Coronary artery (tissue), 2 donors: ENCODE measurements at regions not wholly inside any gene's neighbourhood (a gene's known extent, or its start where the extent isn't known, plus 50 kb on each side); places are given as distances from the start of the nearest gene placed in this dataset.

Experiments used
- DNase-seq: peaks from one replicate; pipeline ENCODE4 v3.0.0-alpha.2; 2017; ENCODE audit warnings: low spot score
- H3K27ac ChIP-seq, 2 donors: fragments of 200-600 bp; sonication (generic); one replicate each; pipeline ENCODE4 v1.5.1; 2016 to 2019
- H3K4me3 ChIP-seq: fragments of 200-600 bp; sonication (generic); 2 replicates; pipeline ENCODE4 v1.5.1; 2016; ENCODE audit warnings: mild to moderate bottlenecking, moderate library complexity
- TF ChIP-seq, protein P1 (sequence below): fragments of 200-600 bp; sonication (generic); IDR thresholded peaks from one replicate; pipeline ENCODE4 v1.5.1; 2019; ENCODE audit warnings: antibody characterized with exemption

DNA sequence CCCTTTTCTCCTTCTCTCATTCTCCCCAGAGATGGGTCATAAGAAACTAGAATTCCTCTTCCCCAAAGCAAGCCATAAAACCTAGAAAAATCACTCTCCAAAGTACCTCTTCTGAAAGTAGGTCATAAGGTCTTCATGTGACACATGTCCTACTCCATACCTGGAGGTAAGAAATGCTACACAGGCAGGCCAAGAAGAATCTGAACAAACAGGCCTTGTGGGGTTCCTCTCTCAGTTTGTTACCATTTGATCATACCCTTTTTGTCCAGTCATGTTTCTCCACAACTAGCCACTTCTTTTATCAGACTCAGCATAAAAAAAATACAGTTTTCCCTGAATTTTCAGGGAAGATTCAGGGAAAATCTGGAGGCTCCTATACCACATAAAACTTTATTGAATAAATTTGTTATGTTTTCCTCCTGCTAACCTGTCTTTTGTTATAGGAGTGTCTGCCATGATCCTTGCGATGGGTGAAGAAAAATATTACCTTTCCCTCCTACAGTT is 134.4 kb upstream of the LMO4 start:
- no peak for DNase-seq

DNA sequence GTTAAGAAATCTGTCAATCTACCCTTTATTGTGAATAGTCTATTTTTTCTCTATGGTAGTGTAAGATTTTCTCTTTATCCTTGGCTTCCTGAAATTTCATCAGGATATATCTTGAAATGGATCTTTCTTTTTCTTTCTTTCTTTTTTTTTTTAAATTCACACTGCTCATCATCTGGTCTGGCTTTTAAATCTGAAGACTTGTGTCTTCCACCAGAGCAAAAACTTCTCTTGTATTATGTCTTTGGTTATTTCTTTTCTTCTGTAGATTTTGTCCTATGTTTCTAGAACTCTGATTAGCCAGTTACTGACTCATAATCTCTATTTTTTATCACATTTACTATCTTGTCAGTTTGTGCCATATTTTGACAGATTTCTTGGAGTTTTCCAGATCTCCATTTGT is 133.8 kb upstream of the LMO4 start:
- no peak overlapping the region for H3K4me3 ChIP-seq
- no peak for DNase-seq
- TF ChIP-seq, protein P1, sequence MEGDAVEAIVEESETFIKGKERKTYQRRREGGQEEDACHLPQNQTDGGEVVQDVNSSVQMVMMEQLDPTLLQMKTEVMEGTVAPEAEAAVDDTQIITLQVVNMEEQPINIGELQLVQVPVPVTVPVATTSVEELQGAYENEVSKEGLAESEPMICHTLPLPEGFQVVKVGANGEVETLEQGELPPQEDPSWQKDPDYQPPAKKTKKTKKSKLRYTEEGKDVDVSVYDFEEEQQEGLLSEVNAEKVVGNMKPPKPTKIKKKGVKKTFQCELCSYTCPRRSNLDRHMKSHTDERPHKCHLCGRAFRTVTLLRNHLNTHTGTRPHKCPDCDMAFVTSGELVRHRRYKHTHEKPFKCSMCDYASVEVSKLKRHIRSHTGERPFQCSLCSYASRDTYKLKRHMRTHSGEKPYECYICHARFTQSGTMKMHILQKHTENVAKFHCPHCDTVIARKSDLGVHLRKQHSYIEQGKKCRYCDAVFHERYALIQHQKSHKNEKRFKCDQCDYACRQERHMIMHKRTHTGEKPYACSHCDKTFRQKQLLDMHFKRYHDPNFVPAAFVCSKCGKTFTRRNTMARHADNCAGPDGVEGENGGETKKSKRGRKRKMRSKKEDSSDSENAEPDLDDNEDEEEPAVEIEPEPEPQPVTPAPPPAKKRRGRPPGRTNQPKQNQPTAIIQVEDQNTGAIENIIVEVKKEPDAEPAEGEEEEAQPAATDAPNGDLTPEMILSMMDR, result no peak
- no peak overlapping the region for H3K27ac ChIP-seq

More for the DNA sequence above, 134.4 kb upstream of the LMO4 start:
- TF ChIP-seq, protein P1, result no peak
- no peak overlapping the region for H3K27ac ChIP-seq
- no peak overlapping the region for H3K4me3 ChIP-seq

DNA sequence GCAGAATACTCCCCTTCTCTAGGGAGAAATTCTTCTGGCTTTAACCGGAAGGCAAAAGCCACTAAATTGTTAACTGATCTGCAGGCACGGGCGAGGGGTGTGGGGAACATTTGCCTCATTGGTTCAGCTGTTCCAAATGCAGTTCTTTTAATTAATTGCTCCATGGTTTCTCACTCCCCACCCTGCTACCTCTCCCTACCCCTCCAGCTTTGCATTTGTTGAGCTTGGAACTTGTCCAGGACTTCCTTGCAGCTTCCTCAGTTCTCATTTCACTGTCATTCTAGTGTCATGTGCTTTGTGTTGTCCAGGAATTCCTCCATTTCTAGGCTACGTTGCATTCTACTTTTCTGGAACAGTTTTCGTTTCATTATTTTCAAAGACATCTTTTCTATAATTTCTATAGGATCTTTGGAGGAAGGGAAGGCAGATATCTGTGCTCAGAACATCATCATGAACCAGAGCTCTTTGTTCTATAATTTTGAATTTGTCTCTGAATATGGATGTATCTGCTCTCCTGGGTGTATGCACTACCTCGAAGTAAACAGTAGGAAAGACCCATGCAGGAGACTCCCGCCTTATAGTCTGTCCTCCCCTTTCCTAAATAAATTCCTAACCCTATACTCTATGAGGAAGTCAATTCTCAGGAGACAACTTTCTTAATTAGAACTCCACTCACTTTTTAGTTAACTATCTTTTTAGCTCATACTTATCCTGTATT is 132.4 kb upstream of the LMO4 start:
- Histone ChIP-seq H3K27ac (no peak overlapping the region), H3K4me3 (no peak overlapping the region)
- DNase-seq, result no peak
- TF ChIP-seq, protein P1, result no peak

DNA sequence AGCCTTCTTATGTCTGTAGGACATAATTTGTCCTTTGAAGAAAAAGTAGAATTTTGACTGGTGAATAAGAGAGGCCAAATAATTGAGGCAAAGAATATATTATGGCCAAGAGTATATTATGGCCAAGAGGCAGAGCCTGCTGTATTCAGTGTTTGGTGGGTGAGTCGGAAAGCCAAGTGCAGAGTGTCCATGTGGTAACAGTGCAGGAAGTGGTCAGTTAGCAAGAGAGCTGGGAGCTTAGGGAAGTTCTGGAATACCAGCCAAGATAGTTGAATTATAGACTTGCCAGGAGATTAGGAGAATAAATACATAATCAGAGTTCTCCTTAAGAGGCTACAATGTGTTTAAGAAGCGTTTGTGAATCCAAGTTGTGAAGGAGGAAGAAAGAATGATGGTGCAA is 131.5 kb upstream of the LMO4 start:
- TF ChIP-seq, protein P1, result no peak
- Histone ChIP-seq H3K27ac (no peak overlapping the region), H3K4me3 (no peak overlapping the region)
- no peak for DNase-seq

DNA sequence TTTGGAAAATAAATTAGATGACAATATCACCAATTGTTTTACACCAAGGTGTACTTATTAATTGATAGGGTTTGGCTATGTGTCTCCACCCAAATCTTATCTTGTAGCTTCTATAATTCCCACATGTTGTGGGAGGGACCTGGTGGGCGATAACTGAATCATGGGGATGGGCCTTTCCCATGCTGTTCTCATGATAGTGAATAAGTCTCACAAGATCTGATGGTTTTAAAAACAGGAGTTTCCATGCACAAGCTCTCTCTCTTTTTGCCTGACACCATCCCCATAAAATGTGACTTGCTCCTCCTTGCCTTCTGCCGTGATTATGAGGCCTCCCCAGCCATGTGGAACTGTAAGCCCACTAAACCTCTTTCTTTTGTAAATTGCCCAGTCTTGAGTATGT is 131.0 kb upstream of the LMO4 start:
- Histone ChIP-seq H3K4me3 (no peak overlapping the region), H3K27ac (no peak overlapping the region)
- TF ChIP-seq, protein P1, result no peak
- DNase-seq, result no peak

DNA sequence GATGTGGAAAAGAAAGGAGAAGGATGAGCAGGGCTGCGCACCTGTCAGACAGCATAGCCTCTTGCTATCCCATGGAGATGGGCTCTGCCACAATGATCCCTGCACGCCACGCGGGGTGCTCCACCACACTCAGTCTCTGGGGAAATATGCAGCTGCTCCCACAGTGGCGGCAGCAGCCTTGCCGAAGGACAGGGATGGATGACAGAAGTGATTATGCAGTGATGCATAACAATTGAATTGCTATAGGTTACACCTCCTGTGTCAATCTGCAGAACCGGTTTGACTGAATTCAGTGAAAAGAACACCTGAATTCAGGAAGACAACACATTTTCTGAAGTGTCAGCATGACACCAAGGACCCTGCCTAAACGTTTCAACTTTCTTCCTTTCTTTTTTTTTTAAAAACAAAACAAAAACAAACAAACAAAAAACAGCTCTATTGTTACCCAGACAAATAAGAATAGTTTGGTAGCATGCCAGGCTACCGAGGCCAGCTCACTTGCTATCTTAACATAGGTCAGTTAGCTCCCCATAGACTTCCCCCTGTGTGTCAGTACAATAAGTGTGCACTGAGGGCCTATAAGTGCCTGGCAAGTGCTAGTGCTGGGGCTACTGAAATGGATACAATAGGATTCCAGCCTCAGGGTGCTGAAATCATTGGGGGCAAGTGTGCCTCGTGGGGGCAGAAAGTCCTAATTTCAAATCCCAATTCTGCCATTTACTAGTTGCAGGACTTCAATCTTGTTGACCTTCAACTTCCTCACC is 127.6 kb upstream of the LMO4 start:
- no peak overlapping the region for H3K27ac ChIP-seq
- TF ChIP-seq, protein P1, result no peak
- no peak overlapping the region for H3K4me3 ChIP-seq
- DNase-seq, result no peak

DNA sequence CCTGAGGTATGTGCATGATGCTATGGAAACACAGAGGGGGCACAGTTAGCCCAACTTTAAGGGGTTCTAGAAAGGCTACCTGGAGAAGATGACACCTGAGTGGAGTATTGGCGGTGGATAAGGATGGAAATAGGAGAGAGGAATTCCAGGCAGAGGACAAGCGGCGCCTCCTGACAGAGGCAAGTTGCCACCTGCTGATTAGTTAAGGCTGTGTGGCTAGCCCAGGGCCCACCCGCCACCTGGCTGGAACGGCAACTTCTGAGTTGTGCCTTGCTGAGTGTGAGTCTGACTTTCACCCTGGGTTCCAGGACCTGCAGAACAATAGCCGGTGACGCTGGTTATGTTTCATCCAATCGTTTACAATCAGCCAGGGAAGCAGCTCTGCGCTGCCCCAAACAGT is 126.9 kb upstream of the LMO4 start:
- no peak for DNase-seq
- H3K27ac ChIP-seq, result no peak overlapping the region
- TF ChIP-seq, protein P1, result no peak
- H3K4me3 ChIP-seq, result no peak overlapping the region
